ENCODE measurements at regions not wholly inside any gene's neighbourhood (a gene's known extent, or its start where the extent isn't known, plus 50 kb on each side); places are given as distances from the start of the nearest gene placed in this dataset.
"Not testable (repeated sequence)": the region's sequence is repeated elsewhere in the genome, so short reads cannot be mapped to it uniquely, and the experiment has no call there.

DNA sequence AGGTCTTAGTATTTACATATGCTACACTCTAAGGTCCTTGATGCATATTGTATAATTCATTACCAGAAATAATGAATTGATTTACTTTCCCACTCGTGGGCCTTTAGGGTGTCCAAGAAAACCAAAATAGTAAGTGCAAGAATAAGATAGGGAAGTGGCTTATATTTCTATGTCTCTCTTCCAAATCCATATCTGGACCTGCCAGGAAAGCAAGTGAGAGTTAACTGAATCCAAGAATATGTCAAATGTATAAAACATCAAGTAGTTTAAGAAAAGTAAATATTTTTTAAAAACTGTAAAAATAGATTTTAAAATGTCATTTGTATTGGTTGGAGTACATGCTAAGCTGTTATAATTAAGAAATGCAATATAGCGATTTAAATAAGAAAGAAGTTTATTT is 1072.1 kb downstream of the OTOL1 start:
- Mint-ChIP-seq H3K27ac (no peak overlapping the region), H3K9me3 (ENCODE audit: low read depth) (peaks cover 10% of the 10 kb centered on the region), H3K36me3 (ENCODE audit: low read depth) (no peaks in the 10 kb centered on the region), H3K4me3 (no peak overlapping the region), H3K27me3 (no peaks in the 10 kb centered on the region), H3K4me1 (no peaks in the 10 kb centered on the region)
- DNase-seq: no peak
- ChIA-PET CTCF (no interaction called here), POLR2A (no interaction called here)
- ATAC-seq: no peak
- intact Hi-C loops (cut with DNase I, micrococcal nuclease): no loop called here

DNA sequence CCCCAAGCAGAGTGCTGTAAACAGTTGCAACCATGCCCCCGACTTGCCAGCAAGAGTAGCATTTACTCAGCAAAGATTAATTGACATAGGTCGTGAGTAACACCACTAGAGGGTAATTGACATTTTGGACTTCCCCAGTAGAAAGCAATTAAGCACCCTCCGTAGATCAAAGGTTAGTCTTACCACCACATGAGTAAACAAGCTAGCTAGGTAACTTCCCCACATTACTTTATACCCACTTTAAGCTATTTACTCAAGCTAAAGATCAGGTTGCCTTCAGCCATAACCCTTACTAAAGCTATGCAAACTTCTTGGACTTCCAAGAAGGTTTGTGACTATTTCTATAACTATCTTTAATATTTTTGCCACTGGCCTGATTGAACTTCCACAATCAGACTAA is 1072.7 kb downstream of the OTOL1 start:
- Mint-ChIP-seq H3K27ac (no peak overlapping the region), H3K4me3 (no peak overlapping the region), H3K4me1 (no peaks in the 10 kb centered on the region), H3K27me3 (no peaks in the 10 kb centered on the region), H3K9me3 (ENCODE audit: low read depth) (peaks cover 10% of the 10 kb centered on the region), H3K36me3 (ENCODE audit: low read depth) (no peaks in the 10 kb centered on the region)
- CTCF ChIA-PET: no interaction called here
- POLR2A ChIA-PET: no interaction called here
- ATAC-seq: no peak
- DNase-seq: no peak
- intact Hi-C loops (cut with DNase I, micrococcal nuclease): no loop called here

DNA sequence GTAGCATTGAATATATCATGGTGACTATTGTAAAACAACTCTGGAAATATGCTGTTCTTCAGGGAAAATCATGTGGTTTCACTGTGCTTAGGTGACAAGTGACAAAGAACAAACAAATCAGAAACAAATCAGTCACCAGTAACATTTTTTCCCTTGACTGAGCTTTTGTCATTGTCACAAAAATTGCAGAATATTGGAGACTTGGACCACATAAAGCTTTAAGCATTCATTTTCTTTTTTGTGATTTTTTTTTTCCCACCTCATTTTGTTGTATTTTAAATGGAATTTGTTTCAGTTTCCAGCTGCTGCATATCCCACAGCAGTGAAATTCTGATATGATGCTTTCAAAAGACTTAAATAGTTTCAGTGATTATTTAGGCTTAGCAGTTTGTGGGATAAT is 1088.4 kb downstream of the OTOL1 start:
- peaks cover 12% of the 10 kb centered on the region for H3K9me3 Mint-ChIP-seq (ENCODE audit: low read depth)
- no peaks in the 10 kb centered on the region for H3K36me3 Mint-ChIP-seq (ENCODE audit: low read depth)
- CTCF ChIA-PET: no interaction called here

DNA sequence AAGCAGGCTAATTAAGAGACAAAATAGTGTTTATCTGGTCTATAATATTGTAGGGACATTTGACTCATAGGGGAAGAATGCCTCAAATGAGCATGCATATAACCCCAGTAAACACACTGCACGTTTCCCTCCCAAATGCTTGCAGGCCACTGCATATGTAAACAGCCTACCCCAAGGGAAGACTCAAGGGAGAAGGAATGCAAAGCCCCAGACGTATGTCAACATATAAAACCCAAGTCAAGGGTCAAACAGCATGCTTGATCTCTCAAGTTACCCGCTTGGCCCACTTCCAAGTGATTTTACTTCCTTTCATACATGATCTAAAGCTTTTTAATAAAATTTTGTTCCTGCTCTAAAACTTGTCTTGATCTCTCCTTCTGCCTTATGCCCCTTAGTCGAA is 1090.0 kb downstream of the OTOL1 start:
- ATAC-seq (no peak), DNase-seq (no peak)
- intact Hi-C loops (cut with DNase I, micrococcal nuclease): no loop called here
- Mint-ChIP-seq H3K9me3 (ENCODE audit: low read depth) (peaks cover 12% of the 10 kb centered on the region), H3K4me1 (no peaks in the 10 kb centered on the region), H3K27me3 (no peaks in the 10 kb centered on the region), H3K4me3 (no peak overlapping the region), H3K27ac (no peak overlapping the region), H3K36me3 (ENCODE audit: low read depth) (no peaks in the 10 kb centered on the region)
- ChIA-PET POLR2A (no interaction called here), CTCF (no interaction called here)

More for the DNA sequence above, 1088.4 kb downstream of the OTOL1 start:
- H3K27ac Mint-ChIP-seq: no peak overlapping the region
- H3K4me3 Mint-ChIP-seq: no peak overlapping the region
- ATAC-seq: no peak
- H3K27me3 Mint-ChIP-seq: no peaks in the 10 kb centered on the region
- POLR2A ChIA-PET: no interaction called here
- no peak for DNase-seq
- no peaks in the 10 kb centered on the region for H3K4me1 Mint-ChIP-seq
- intact Hi-C loops (cut with DNase I, micrococcal nuclease): no loop called here

DNA sequence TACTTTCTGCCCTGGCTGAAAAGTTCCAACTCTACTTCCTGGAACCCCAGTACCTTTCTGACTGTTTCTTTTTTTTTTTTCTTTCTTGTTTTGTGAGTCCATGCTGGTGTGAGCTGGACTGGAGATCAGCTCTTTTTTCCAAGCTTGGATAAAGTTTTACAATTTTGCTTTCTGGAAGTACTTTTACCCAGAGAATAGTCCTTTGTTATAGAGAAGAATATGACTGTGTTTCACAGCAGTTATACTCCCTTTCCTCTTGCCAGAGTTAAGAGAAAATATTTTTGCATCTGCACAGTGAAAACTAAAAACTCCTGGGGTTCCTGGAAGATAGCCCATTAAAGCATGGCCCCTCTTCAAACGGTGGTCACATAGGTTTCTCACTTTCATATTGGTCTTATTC is 1100.6 kb downstream of the OTOL1 start:
- POLR2A ChIA-PET: no interaction called here
- Mint-ChIP-seq H3K27me3 (no peaks in the 10 kb centered on the region), H3K4me3 (no peak overlapping the region), H3K9me3 (ENCODE audit: low read depth) (peaks cover 9% of the 10 kb centered on the region), H3K4me1 (no peaks in the 10 kb centered on the region), H3K27ac (no peak overlapping the region), H3K36me3 (ENCODE audit: low read depth) (no peaks in the 10 kb centered on the region)
- DNase-seq: no peak
- CTCF ChIA-PET: no interaction called here
- intact Hi-C loops (cut with DNase I, micrococcal nuclease): no loop called here
- no peak for ATAC-seq

DNA sequence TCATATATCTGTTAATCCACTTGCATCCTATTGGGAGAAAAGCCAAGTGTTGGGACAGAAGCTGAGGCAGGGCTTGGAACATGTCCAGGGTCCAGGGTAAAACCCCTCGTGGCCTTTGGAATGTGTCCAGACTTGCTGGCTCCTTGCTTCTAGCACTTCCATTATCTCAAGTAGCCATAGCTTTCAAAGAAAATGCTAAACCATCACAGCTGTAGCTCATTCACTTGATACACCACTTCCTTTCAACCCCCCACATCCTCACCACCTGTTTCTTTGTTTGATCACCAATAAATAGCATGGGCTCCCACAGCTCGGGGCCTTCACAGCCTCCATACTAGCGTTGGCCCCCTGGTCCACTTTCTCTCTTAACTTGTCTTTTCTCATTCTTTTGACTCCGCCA is 1101.9 kb downstream of the OTOL1 start:
- H3K27ac Mint-ChIP-seq; CTCF ChIA-PET; POLR2A ChIA-PET; ATAC-seq; H3K4me3 Mint-ChIP-seq; intact Hi-C loops (cut with DNase I, micrococcal nuclease); DNase-seq; H3K36me3 Mint-ChIP-seq (ENCODE audit: low read depth); H3K4me1 Mint-ChIP-seq; H3K27me3 Mint-ChIP-seq: not testable (repeated sequence)
- peaks cover 13% of the 10 kb centered on the region for H3K9me3 Mint-ChIP-seq (ENCODE audit: low read depth)

DNA sequence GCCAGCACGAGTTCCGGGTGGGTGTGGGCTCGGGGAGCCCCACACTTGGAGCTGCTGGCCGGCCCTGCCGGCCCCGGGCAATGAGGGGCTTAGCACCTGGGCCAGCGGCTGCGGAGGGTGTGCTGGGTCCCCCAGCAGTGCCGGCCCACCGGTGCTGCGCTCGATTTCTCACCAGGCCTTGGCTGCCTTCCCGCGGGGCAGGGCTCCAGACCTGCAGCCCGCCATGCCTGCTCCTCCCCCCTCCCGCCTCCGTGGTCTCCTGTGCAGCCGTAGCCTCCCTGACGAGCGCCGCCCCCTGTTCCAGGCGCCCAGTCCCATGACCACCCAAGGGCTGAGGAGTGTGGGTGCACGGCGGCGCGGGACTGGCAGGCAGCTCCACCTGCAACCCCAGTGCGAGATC is 1103.1 kb downstream of the OTOL1 start:
- H3K27me3 Mint-ChIP-seq; ATAC-seq; H3K4me1 Mint-ChIP-seq; H3K36me3 Mint-ChIP-seq (ENCODE audit: low read depth); POLR2A ChIA-PET; H3K27ac Mint-ChIP-seq; intact Hi-C loops (cut with DNase I, micrococcal nuclease); CTCF ChIA-PET; DNase-seq; H3K4me3 Mint-ChIP-seq: not testable (repeated sequence)
- peaks cover 17% of the 10 kb centered on the region for H3K9me3 Mint-ChIP-seq (ENCODE audit: low read depth)

DNA sequence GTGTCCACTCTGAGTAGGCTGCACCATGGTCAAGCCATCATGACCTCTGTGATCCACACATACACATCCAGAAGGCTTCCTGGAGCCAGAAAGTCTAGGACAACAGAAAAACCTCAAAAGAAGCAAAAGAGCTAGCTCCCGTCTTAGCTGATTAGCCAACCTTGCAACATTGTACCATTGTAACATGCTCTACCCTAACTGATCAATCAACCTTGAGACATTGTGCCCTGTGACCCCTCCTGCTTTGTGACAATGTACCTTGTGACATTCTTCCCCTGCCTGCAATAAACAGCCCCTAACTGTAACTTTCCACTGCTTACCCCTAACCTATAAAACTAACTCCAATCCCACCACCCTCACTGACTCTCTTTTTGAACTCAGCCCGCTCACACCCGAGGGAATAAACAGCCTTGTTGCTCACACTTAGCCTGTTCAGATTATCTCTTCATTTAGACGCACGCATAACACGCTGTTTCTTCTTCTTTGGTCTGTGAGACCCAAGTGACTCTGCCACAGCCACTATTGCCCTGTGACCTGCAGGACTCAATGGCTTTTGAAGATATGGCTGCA is 1104.6 kb downstream of the OTOL1 start:
- no peak overlapping the region for H3K4me3 Mint-ChIP-seq
- DNase-seq (no peak), ATAC-seq (no peak)
- H3K36me3 Mint-ChIP-seq (ENCODE audit: low read depth): no peaks in the 10 kb centered on the region
- H3K27ac Mint-ChIP-seq: no peak overlapping the region
- ChIA-PET POLR2A (no interaction called here), CTCF (no interaction called here)
- H3K9me3 Mint-ChIP-seq (ENCODE audit: low read depth): peaks cover 23% of the 10 kb centered on the region
- H3K27me3 Mint-ChIP-seq: no peaks in the 10 kb centered on the region
- H3K4me1 Mint-ChIP-seq: no peaks in the 10 kb centered on the region
- intact Hi-C loops (cut with DNase I, micrococcal nuclease): no loop called here

DNA sequence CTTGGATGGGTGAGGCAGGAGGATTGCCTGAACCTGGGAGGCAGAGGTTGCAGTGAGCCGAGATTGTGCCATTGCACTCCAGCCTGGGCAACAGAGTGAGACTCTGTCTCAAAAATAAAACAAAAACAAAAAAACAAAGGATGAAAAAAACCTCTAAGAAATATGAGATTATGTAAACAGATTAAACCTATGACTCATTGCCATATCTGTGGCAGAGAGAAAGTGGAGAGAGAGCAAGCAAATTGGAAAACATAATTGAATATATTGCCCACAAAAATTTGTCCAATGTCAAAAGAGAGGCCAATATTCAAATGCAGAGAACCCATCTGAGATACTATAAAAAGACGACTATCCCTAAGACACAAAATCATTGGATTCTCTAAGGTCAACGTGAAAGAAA is 1106.0 kb downstream of the OTOL1 start:
- ChIA-PET POLR2A (no interaction called here), CTCF (no interaction called here)
- no peak for DNase-seq
- Mint-ChIP-seq H3K9me3 (ENCODE audit: low read depth) (peaks cover 25% of the 10 kb centered on the region), H3K27me3 (no peaks in the 10 kb centered on the region), H3K4me1 (no peaks in the 10 kb centered on the region), H3K36me3 (ENCODE audit: low read depth) (no peaks in the 10 kb centered on the region), H3K4me3 (no peak overlapping the region), H3K27ac (no peak overlapping the region)
- ATAC-seq: no peak
- intact Hi-C loops (cut with DNase I, micrococcal nuclease): no loop called here

DNA sequence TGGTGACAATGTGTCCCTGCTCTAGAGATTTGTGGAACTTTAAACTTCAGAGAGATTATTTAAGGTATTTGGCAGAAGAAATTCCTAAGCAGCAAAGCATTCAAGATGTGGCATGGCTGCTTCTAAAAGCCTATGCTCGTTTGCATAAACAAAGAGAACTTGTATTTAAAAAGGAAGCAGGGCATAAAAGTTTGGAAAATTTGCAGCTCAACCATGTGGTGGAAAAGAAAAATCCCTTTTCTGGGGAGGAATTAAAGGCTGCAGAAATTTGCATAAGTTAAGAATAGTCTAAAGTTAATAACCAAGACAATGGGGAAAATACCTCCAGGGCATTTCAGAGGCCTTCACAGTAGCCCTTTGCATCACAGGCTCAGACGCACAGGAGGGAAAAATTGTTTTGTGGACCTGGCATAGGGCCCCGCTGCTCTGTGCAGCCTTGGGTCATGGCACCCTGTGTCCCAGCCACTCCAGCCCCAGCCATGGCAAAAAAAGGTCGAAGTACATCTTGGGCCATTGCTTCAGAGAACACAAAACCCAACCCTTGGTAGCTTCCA is 1109.1 kb downstream of the OTOL1 start:
- intact Hi-C loops (cut with DNase I, micrococcal nuclease): no loop called here
- no peak for ATAC-seq
- Mint-ChIP-seq H3K4me3 (no peak overlapping the region), H3K4me1 (no peaks in the 10 kb centered on the region), H3K27ac (no peak overlapping the region), H3K9me3 (ENCODE audit: low read depth) (peaks cover 23% of the 10 kb centered on the region), H3K27me3 (no peaks in the 10 kb centered on the region), H3K36me3 (ENCODE audit: low read depth) (no peaks in the 10 kb centered on the region)
- CTCF ChIA-PET: no interaction called here
- POLR2A ChIA-PET: no interaction called here
- no peak for DNase-seq

DNA sequence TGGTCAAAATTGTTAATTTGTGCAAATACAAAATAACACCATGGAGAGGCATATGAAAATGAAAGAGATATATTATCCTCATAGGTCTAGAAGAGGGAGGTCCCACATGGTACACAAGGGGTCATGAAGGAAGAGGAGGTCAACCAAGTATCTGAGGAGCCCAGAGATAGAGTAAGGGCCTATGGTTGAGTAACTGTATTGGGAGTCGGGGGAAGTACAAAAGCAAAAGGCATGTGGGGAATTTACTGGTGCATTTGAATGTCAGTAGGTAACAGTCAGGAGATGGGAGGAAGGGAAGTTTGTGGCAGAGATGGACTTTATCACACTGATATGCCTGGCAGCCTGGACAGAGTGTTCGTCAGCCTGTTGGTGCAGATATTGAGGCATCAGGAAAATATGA is 1113.7 kb downstream of the OTOL1 start:
- no peak for ATAC-seq
- Mint-ChIP-seq H3K9me3 (ENCODE audit: low read depth) (peaks cover 8% of the 10 kb centered on the region), H3K36me3 (ENCODE audit: low read depth) (no peaks in the 10 kb centered on the region), H3K27ac (no peak overlapping the region), H3K27me3 (no peaks in the 10 kb centered on the region), H3K4me3 (no peak overlapping the region), H3K4me1 (no peaks in the 10 kb centered on the region)
- POLR2A ChIA-PET: no interaction called here
- CTCF ChIA-PET: no interaction called here
- DNase-seq: no peak
- intact Hi-C loops (cut with DNase I, micrococcal nuclease): no loop called here

DNA sequence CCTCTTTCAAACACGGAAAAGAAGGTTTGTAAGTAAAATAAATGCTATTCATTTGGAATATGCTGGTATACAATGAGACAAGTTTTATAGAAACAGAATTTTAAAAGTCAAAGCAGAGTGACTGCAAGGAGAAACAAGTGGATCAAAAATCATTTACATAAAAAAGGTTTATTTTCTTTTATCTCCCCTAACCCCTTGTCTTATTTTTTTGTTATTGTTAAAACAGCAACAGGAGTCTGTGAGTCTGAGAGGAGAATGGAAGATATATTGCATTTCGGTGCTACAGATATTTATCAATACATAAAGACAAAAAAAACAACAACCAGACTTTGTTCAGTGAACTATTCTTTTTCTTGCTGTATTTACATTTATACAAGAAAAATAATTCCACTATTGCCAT is 1116.4 kb downstream of the OTOL1 start:
- H3K27me3 Mint-ChIP-seq: no peaks in the 10 kb centered on the region
- no peaks in the 10 kb centered on the region for H3K4me1 Mint-ChIP-seq
- H3K36me3 Mint-ChIP-seq (ENCODE audit: low read depth): no peaks in the 10 kb centered on the region
- intact Hi-C loops (cut with DNase I, micrococcal nuclease): no loop called here
- DNase-seq (no peak), ATAC-seq (no peak)
- no peak overlapping the region for H3K4me3 Mint-ChIP-seq
- POLR2A ChIA-PET: no interaction called here
- peaks cover 4% of the 10 kb centered on the region for H3K9me3 Mint-ChIP-seq (ENCODE audit: low read depth)
- H3K27ac Mint-ChIP-seq: no peak overlapping the region
- CTCF ChIA-PET: no interaction called here

DNA sequence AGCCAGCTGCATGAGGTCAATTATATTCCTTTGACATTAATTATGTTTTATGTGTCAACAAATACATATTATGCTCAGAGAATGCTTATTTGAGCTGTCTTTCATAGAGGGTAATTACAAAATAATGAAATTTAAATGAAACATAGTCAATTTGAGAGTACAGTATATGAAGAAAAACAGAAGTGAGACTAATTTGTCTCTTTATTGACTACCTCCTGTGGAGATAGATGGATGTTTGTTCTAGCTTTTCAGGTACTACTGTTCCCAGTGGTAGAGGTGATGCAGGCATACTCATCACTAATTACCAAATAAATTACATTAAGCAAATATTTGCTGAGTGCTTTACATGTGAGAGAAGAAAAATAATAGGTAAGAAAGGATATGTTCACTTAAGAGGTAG is 1129.6 kb downstream of the OTOL1 start:
- POLR2A ChIA-PET: no interaction called here
- CTCF ChIA-PET: no interaction called here
- no peaks in the 10 kb centered on the region for H3K36me3 Mint-ChIP-seq (ENCODE audit: low read depth)

More for the DNA sequence above, 1129.6 kb downstream of the OTOL1 start:
- intact Hi-C loops (cut with DNase I, micrococcal nuclease): no loop called here
- Mint-ChIP-seq H3K9me3 (ENCODE audit: low read depth) (peaks cover 11% of the 10 kb centered on the region), H3K27me3 (no peaks in the 10 kb centered on the region), H3K27ac (no peak overlapping the region), H3K4me1 (no peaks in the 10 kb centered on the region), H3K4me3 (no peak overlapping the region)
- DNase-seq (no peak), ATAC-seq (no peak)
